Lower leg skin (tissue), 3 donors: ENCODE measurements at regions not wholly inside any gene's neighbourhood (a gene's known extent, or its start where the extent isn't known, plus 50 kb on each side); places are given as distances from the start of the nearest gene placed in this dataset.

Experiments
- POLR2A ChIP-seq, 2 donors: fragments of 450-650 bp; IDR thresholded peaks; one replicate each; pipeline ENCODE4 v1.6.1; 2016 to 2017; ENCODE audit warnings: antibody characterized with exemption in 2 of 2, mild to moderate bottlenecking in 1 of 2, moderate library complexity in 1 of 2
- TF ChIP-seq, protein P1 (sequence below), 3 donors: fragments of 450-650 bp; IDR thresholded peaks; one replicate each; pipeline ENCODE4 v1.5.1; 2016; ENCODE audit warnings: antibody characterized with exemption in 3 of 3, mild to moderate bottlenecking in 3 of 3, moderate library complexity in 2 of 3

GRCh38 chr2:134195341-134195740 lies 58.5 kb upstream of the MGAT5 start:
- TF ChIP-seq, protein P1, sequence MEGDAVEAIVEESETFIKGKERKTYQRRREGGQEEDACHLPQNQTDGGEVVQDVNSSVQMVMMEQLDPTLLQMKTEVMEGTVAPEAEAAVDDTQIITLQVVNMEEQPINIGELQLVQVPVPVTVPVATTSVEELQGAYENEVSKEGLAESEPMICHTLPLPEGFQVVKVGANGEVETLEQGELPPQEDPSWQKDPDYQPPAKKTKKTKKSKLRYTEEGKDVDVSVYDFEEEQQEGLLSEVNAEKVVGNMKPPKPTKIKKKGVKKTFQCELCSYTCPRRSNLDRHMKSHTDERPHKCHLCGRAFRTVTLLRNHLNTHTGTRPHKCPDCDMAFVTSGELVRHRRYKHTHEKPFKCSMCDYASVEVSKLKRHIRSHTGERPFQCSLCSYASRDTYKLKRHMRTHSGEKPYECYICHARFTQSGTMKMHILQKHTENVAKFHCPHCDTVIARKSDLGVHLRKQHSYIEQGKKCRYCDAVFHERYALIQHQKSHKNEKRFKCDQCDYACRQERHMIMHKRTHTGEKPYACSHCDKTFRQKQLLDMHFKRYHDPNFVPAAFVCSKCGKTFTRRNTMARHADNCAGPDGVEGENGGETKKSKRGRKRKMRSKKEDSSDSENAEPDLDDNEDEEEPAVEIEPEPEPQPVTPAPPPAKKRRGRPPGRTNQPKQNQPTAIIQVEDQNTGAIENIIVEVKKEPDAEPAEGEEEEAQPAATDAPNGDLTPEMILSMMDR (IDR thresholded peaks at IDR 0.05) = no peak
- no peak for TF ChIP-seq POLR2A (IDR thresholded peaks at IDR 0.05)
